Naive thymus-derived CD4-positive, alpha-beta T cell (primary cell): ENCODE measurements at regions not wholly inside any gene's neighbourhood (a gene's known extent, or its start where the extent isn't known, plus 50 kb on each side); places are given as distances from the start of the nearest gene placed in this dataset.

Source experiments
- ATAC-seq: fragments of 150-1000 bp; cut with Tn5 transposase; 2 replicates; pipeline ENCODE4 v1.10.0; 2021; ENCODE audit warnings: mild to moderate bottlenecking, moderate library complexity
- CTCF ChIA-PET: fragments of 350-600 bp; sonication (Branson Sonifier 250); formaldehyde crosslinking; loops from one replicate; lab custom pipeline; 2021; ENCODE audit warnings: antibody characterized with exemption; lab: Charles Lee
- POLR2A ChIA-PET: fragments of 350-600 bp; sonication (Branson Sonifier 250); formaldehyde crosslinking; loops from one replicate; lab custom pipeline; 2021; ENCODE audit warnings: antibody characterized with exemption, inconsistent platforms; lab: Charles Lee
- DNase-seq, 9 donors: peaks; one replicate each; pipeline versions ENCODE4 v3.0.0 to v3.0.0-alpha.2; 2020 to 2022; ENCODE audit warnings: mixed read lengths in 1 of 9
- H3K27ac ChIP-seq: one replicate; pipeline ENCODE4 v1.7.0; 2013; ENCODE audit warnings: mild to moderate bottlenecking, low read depth, low read length, moderate library complexity
- H3K27me3 ChIP-seq, 2 donors: one replicate each; pipeline ENCODE4 v1.7.0; 2013; ENCODE audit warnings: low read length in 2 of 2, mild to moderate bottlenecking in 2 of 2, moderate library complexity in 2 of 2; ENCODE audit not compliant: control insufficient read depth in 2 of 2, insufficient read depth in 2 of 2
- H3K36me3 ChIP-seq, 3 experiments: 1 replicate in 2 of 3; 2 replicates in 1 of 3; pipeline ENCODE4 v1.7.0; 2013; ENCODE audit warnings: low read length in 3 of 3, mild to moderate bottlenecking in 3 of 3, moderate library complexity in 1 of 3; ENCODE audit not compliant: insufficient read depth in 3 of 3, control insufficient read depth in 2 of 3
- H3K4me1 ChIP-seq, 2 donors: one replicate each; pipeline ENCODE4 v1.7.0; 2013; ENCODE audit warnings: low read length in 2 of 2, mild to moderate bottlenecking in 2 of 2, moderate library complexity in 1 of 2; ENCODE audit not compliant: control insufficient read depth in 2 of 2, insufficient read depth in 2 of 2
- H3K4me3 ChIP-seq: 2 replicates; pipeline ENCODE4 v1.7.0; 2013; ENCODE audit warnings: mild to moderate bottlenecking, low read length
- H3K9me3 ChIP-seq, 3 experiments: 1 replicate in 2 of 3; 2 replicates in 1 of 3; pipeline ENCODE4 v1.7.0; 2013; ENCODE audit warnings: low read length in 3 of 3; ENCODE audit not compliant: control insufficient read depth in 2 of 3
- H3K27ac Mint-ChIP-seq, 9 donors: one replicate each; pipeline ENCODE4 v1.8.0; 2020 to 2022; ENCODE audit warnings: mixed read lengths in 9 of 9, mild to moderate bottlenecking in 8 of 9, moderate library complexity in 5 of 9, inconsistent platforms in 2 of 9
- H3K27me3 Mint-ChIP-seq, 5 donors: one replicate each; pipeline ENCODE4 v1.8.0; 2021 to 2022; ENCODE audit warnings: mixed read lengths in 5 of 5, mild to moderate bottlenecking in 1 of 5
- H3K36me3 Mint-ChIP-seq, 5 donors: one replicate each; pipeline ENCODE4 v1.8.0; 2020 to 2022; ENCODE audit warnings: mixed read lengths in 5 of 5, mild to moderate bottlenecking in 3 of 5, inconsistent platforms in 1 of 5
- H3K4me1 Mint-ChIP-seq, 7 donors: one replicate each; pipeline ENCODE4 v1.8.0; 2020 to 2022; ENCODE audit warnings: mixed read lengths in 7 of 7, mild to moderate bottlenecking in 3 of 7, inconsistent platforms in 1 of 7
- H3K4me3 Mint-ChIP-seq, 10 donors: one replicate each; pipeline ENCODE4 v1.8.0; 2020 to 2022; ENCODE audit warnings: mild to moderate bottlenecking in 10 of 10, mixed read lengths in 10 of 10, moderate library complexity in 6 of 10, inconsistent platforms in 2 of 10
- H3K9me3 Mint-ChIP-seq, 11 donors: one replicate each; pipeline ENCODE4 v1.8.0; 2020 to 2022; ENCODE audit warnings: mixed read lengths in 11 of 11, mild to moderate bottlenecking in 4 of 11, inconsistent platforms in 1 of 11, moderate library complexity in 1 of 11
- intact Hi-C, 2 donors: fragments of 100-400 bp; cut with micrococcal nuclease; formaldehyde crosslinking; loops; one replicate each; pipeline ENCODE4 v1.15.1; 2023

DNA sequence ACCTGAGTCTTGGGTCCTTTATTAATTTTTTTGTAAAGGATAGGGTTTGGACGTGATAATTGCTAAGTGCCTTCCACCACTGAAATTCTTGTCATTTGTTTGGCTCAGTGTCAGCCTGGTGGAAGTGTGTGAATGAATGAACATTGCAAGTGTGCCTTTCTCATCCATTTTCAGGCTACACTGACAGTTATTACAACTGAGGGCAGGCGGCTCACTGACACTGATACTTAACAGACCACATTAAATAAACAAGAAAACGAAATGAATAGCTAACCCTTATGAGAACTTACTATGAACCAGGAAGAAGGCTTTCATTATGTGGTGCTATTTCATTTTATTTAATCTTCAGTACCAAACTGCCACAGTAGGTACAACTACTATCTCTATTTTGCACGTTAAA lies 188.8 kb upstream of the CRBN start:
- H3K9me3 Mint-ChIP-seq: peaks cover 0 to 2% (median 0%) of the 10 kb centered on the region in 11 donors
- ChIA-PET POLR2A (interaction anchor here (0.6 kb wide), 1 partner anchor 18 kb away, joined by 6 read pairs; no protein-coding TSS in a partner anchor), CTCF (no interaction called here)
- H3K4me3 Mint-ChIP-seq: no peak overlapping the region
- Histone ChIP-seq H3K27me3 (no peaks in the 10 kb centered on the region), H3K4me1 (no peaks in the 10 kb centered on the region), H3K4me3 (no peak overlapping the region), H3K9me3 (no peaks in the 10 kb centered on the region), H3K27ac (no peak overlapping the region), H3K36me3 (no peaks in the 10 kb centered on the region)
- no peak overlapping the region for H3K27ac Mint-ChIP-seq
- DNase-seq: no peak
- no peaks in the 10 kb centered on the region for H3K36me3 Mint-ChIP-seq
- no peaks in the 10 kb centered on the region for H3K4me1 Mint-ChIP-seq
- intact Hi-C loops: no loop called here
- no peak for ATAC-seq
- H3K27me3 Mint-ChIP-seq: peaks cover 0 to 5% (median 0%) of the 10 kb centered on the region in 5 donors

DNA sequence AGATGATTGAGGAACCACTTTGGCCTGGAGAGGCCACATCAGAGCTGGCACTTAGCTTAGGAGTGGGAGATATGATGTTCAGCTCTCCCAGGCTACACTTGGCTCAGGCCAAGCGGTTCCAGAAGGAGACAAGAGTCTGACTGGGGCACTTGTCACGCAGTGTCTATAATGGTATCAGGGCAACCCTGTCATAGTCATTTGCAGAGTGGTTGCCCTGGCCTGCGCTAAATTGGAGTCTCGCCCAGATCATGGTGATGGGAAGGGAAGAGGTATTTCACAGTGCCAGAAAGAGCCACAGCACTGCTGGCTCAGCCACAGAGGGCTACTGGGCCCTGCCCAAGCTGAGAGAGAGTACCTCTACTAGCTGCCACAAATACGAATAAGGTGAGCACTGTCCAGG lies 186.9 kb upstream of the CRBN start:
- H3K27ac Mint-ChIP-seq: no peak overlapping the region
- H3K36me3 Mint-ChIP-seq: no peaks in the 10 kb centered on the region
- no peak overlapping the region for H3K4me3 ChIP-seq
- H3K27me3 ChIP-seq: no peaks in the 10 kb centered on the region
- ATAC-seq (no peak), DNase-seq (no peak)
- intact Hi-C loops: no loop called here
- H3K4me3 Mint-ChIP-seq: no peak overlapping the region
- CTCF ChIA-PET: no interaction called here
- no peaks in the 10 kb centered on the region for H3K9me3 Mint-ChIP-seq
- no peaks in the 10 kb centered on the region for H3K9me3 ChIP-seq
- H3K4me1 Mint-ChIP-seq: no peaks in the 10 kb centered on the region
- H3K36me3 ChIP-seq: no peaks in the 10 kb centered on the region
- peaks cover 0 to 7% (median 0%) of the 10 kb centered on the region in 5 donors for H3K27me3 Mint-ChIP-seq
- no peaks in the 10 kb centered on the region for H3K4me1 ChIP-seq
- POLR2A ChIA-PET: no interaction called here
- no peak overlapping the region for H3K27ac ChIP-seq

DNA sequence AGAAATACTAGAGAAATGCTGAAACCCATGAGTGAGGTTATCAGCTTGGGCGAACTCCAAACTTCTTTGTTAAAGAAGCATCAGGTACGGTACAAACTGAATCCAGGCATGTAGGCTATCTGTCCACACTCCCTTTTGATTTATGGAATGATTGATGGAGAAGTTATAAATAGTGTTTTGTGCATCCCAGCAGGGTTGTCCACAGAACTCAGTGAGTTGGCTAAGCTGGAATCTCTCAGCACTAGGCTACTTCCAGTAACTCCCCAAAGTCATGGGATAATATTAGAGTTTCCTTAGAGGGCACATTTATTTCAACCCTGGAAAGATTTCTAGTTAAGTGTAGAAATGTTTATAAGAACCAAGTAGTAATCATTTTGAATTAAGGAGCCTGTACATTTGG lies 186.2 kb upstream of the CRBN start:
- intact Hi-C loops: no loop called here
- H3K27me3 ChIP-seq: no peaks in the 10 kb centered on the region
- Mint-ChIP-seq H3K27me3 (peaks cover 0 to 11% (median 0%) of the 10 kb centered on the region in 5 donors), H3K36me3 (no peaks in the 10 kb centered on the region), H3K9me3 (no peaks in the 10 kb centered on the region), H3K4me1 (no peaks in the 10 kb centered on the region), H3K4me3 (no peak overlapping the region), H3K27ac (no peak overlapping the region)
- no peak overlapping the region for H3K27ac ChIP-seq
- no peaks in the 10 kb centered on the region for H3K9me3 ChIP-seq
- ATAC-seq (no peak), DNase-seq (no peak)
- no peaks in the 10 kb centered on the region for H3K4me1 ChIP-seq
- ChIA-PET CTCF (no interaction called here), POLR2A (no interaction called here)
- no peaks in the 10 kb centered on the region for H3K36me3 ChIP-seq
- no peak overlapping the region for H3K4me3 ChIP-seq

DNA sequence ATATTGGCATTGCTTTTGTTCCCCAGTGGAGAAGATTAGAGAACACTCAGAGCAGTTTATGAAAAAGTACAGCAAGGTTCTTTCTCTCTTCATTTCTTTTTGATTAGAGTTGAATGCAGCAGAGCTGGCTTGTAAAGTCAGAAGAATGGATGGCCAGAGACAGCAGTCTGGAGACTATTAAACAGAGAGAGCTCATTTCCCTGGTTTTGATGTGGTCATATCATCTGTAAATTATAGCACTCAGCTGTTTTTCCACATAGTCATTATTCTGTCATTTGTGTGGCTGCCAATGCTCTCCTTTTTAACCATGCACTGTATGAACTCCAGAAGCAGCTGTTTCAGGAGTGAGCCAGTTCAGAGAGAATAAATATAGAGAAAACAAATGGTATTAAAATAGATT lies 177.4 kb upstream of the CRBN start:
- H3K4me3 ChIP-seq: no peak overlapping the region
- no peaks in the 10 kb centered on the region for H3K36me3 ChIP-seq
- no peaks in the 10 kb centered on the region for H3K27me3 ChIP-seq
- CTCF ChIA-PET: no interaction called here
- no peak overlapping the region for H3K27ac ChIP-seq
- H3K4me1 Mint-ChIP-seq: peaks cover 0 to 5% (median 0%) of the 10 kb centered on the region in 7 donors
- H3K9me3 ChIP-seq: no peaks in the 10 kb centered on the region
- no peaks in the 10 kb centered on the region for H3K4me1 ChIP-seq
- no peak overlapping the region for H3K27ac Mint-ChIP-seq
- intact Hi-C loops: no loop called here
- POLR2A ChIA-PET: no interaction called here
- H3K27me3 Mint-ChIP-seq: peaks cover 0 to 4% (median 0%) of the 10 kb centered on the region in 5 donors
- no peak for ATAC-seq
- no peak for DNase-seq
- H3K9me3 Mint-ChIP-seq: peaks cover 0 to 2% (median 0%) of the 10 kb centered on the region in 11 donors
- no peaks in the 10 kb centered on the region for H3K36me3 Mint-ChIP-seq
- H3K4me3 Mint-ChIP-seq: no peak overlapping the region

DNA sequence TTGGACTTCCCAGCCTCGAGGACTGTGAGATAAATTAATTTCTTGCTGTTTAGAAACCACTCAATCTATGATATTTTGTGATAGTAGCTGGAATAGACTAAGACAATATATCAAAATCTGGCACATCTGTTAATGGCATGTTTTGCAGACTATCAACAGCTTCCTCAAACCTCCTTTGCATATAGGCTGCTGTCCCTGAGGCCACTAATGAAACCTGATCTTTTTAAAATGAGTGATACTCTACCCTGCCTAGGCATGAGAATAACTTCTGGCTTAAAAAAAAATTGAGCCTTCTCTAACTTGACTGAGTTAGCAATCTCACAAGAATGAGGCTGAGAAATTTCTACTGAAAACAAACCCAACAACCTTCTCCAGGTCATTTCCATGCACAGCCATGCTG lies 176.0 kb upstream of the CRBN start:
- Histone ChIP-seq H3K36me3 (no peaks in the 10 kb centered on the region), H3K27me3 (no peaks in the 10 kb centered on the region), H3K4me1 (no peaks in the 10 kb centered on the region), H3K9me3 (no peaks in the 10 kb centered on the region), H3K4me3 (no peak overlapping the region), H3K27ac (no peak overlapping the region)
- Mint-ChIP-seq H3K9me3 (peaks cover 0 to 2% (median 0%) of the 10 kb centered on the region in 11 donors), H3K27me3 (no peaks in the 10 kb centered on the region), H3K4me3 (no peak overlapping the region), H3K4me1 (peaks cover 0 to 5% (median 0%) of the 10 kb centered on the region in 7 donors), H3K27ac (no peak overlapping the region), H3K36me3 (no peaks in the 10 kb centered on the region)
- no peak for ATAC-seq
- intact Hi-C loops: no loop called here
- ChIA-PET POLR2A (no interaction called here), CTCF (no interaction called here)
- DNase-seq: no peak

DNA sequence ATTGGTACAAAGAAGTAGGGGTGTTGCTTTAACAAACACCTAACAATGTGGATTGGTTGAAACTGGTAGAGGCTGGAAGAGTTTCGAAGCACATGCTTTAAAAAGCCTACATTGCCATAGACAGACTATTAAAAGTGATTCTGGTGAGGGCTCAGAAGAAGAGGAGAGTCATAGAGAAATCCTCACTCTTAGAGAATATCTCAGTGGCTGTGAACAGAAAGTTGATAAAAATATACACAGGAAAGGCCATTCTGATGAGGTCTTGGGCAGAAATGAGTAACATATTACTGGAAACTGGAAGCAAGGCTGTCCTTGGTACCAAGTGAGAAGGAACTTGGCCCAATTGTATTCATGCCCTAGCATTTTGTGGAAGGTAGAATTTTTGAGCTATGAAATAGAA lies 173.7 kb upstream of the CRBN start:
- Histone ChIP-seq H3K27me3 (no peaks in the 10 kb centered on the region), H3K36me3 (no peaks in the 10 kb centered on the region), H3K27ac (no peak overlapping the region), H3K4me1 (no peaks in the 10 kb centered on the region), H3K9me3 (no peaks in the 10 kb centered on the region), H3K4me3 (no peak overlapping the region)
- no peaks in the 10 kb centered on the region for H3K27me3 Mint-ChIP-seq
- no peaks in the 10 kb centered on the region for H3K36me3 Mint-ChIP-seq
- no peak overlapping the region for H3K4me3 Mint-ChIP-seq
- H3K4me1 Mint-ChIP-seq: no peaks in the 10 kb centered on the region
- H3K9me3 Mint-ChIP-seq: peaks cover 0 to 4% (median 0%) of the 10 kb centered on the region in 11 donors
- CTCF ChIA-PET: interaction anchor here (0.7 kb wide), 1 partner anchor 1771 kb away, joined by 3 read pairs; no protein-coding TSS in a partner anchor
- DNase-seq: no peak
- no peak for ATAC-seq
- POLR2A ChIA-PET: no interaction called here
- intact Hi-C loops: no loop called here
- no peak overlapping the region for H3K27ac Mint-ChIP-seq

DNA sequence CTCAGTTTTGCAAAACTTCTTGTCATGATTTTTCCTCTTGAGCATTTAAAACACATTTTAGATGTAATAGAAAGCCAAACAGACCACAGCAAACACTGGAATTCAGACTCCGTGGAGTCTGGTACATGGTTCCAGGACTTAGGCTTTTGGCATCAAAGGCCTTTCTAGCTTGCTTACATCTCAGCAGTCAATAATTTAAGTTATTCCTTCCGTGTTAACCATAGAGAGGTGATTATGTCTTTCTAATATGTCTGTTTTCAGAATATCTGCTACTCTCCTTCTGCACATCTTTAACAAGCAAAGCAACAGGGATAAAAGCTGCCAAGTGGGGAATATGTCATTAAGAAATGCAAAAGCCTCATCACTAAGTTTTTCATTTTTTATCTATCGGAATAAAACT lies 171.7 kb upstream of the CRBN start:
- H3K4me3 Mint-ChIP-seq: no peak overlapping the region
- no peaks in the 10 kb centered on the region for H3K27me3 Mint-ChIP-seq
- no peaks in the 10 kb centered on the region for H3K9me3 ChIP-seq
- H3K4me1 Mint-ChIP-seq: no peaks in the 10 kb centered on the region
- intact Hi-C loops: no loop called here
- no peak overlapping the region for H3K27ac Mint-ChIP-seq
- H3K4me1 ChIP-seq: no peaks in the 10 kb centered on the region
- no peak for ATAC-seq
- no peaks in the 10 kb centered on the region for H3K36me3 ChIP-seq
- DNase-seq: no peak
- no peaks in the 10 kb centered on the region for H3K27me3 ChIP-seq
- POLR2A ChIA-PET: no interaction called here
- CTCF ChIA-PET: no interaction called here
- no peak overlapping the region for H3K4me3 ChIP-seq
- H3K36me3 Mint-ChIP-seq: no peaks in the 10 kb centered on the region
- no peak overlapping the region for H3K27ac ChIP-seq
- peaks cover 0 to 4% (median 0%) of the 10 kb centered on the region in 11 donors for H3K9me3 Mint-ChIP-seq
